TTC549 (cell line): ENCODE measurements at regions not wholly inside any gene's neighbourhood (a gene's known extent, or its start where the extent isn't known, plus 50 kb on each side); places are given as distances from the start of the nearest gene placed in this dataset.
"Not testable (repeated sequence)": the region's sequence is repeated elsewhere in the genome, so short reads cannot be mapped to it uniquely, and the experiment has no call there.

Source experiments
- FAIRE-seq: peaks from 2 replicates; lab custom pipeline; 2012; peaks lifted over from hg19 to GRCh38; lab: Jason Lieb, UNC

GRCh38 chr13:59312776-59313175 is 851.0 kb downstream of the DIAPH3 start:
- no peak for FAIRE-seq

GRCh38 chr13:59318320-59318930 is 845.3 kb downstream of the DIAPH3 start:
- peak; percentile 90 for FAIRE-seq

DNA sequence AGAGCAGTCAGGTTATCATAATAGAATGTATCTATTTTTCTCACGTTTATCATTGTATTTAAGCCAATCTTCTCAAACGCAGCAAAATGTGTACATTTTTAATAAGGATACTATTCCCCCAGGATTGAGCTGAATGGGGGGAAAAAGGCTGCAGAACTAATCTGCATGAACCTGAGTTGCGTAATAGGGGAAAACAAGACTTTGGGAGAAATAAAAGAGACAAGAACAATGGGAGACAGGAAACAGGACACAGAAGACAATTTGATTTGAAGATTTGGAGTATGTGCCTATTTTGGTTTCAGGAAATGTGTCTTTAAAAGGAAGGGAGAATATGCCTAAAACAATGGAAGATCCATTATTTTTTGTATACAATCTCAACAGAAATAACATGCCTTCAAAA is 844.5 kb downstream of the DIAPH3 start:
- peak; percentile 63 for FAIRE-seq

DNA sequence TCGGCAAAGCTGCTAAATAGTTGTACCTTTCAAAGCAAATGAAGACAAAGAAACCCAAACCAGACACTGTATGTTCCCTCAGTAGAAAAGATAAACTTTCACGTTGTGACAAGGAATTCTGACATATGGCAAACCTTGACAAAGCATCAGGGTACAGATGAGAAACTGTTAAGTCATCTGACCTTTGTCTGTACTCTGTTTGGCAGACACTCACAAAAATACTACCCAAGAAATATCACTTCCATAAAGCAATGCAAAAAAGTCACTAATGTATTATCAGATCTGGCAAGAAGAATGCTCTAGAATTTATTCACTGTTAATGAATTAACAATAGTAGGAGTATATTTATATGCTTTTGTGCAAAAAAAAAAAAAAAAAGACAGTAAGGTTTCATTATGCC is 843.7 kb downstream of the DIAPH3 start:
- FAIRE-seq, result peak; percentile 92

DNA sequence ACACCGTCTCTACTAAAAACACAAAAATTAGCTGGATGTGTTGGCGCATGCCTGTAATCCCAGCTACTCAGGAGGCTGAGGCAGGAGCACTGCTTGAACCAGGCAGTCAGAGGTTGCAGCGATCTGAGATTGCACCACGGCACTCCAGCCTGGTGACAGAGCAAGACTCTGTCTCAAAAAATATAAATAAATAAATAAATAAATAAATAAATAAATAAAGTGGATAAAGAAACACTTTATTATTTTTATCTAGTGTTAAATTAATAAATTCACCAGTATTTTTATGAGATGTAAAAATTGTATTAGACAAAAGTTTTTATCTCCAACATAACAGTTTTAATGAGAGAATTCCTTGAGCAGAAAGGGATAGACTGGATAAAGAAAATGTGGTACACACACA is 839.3 kb downstream of the DIAPH3 start:
- FAIRE-seq, result not testable (repeated sequence)

- FAIRE-seq, result no peak
Measured at GRCh38 chr13:59326717-59327116, 837.0 kb downstream of the DIAPH3 start.

DNA sequence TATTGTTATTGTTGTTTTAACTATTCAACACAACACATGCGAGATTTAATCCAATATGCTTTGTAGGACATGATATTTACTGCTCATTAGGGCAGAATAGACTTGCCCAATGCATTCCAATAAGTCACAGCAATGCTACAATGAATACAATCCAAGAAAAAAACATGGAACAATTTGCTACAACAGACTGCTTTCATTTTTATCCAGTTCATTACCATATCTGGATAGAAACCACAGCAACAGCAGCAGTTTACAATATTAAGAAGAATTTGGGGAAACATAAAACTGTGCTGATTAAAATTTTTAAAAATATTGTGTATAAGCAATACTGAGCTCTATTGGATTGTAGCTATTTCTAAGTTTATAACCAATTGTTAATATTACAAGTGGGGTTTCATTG is 833.0 kb downstream of the DIAPH3 start:
- FAIRE-seq, result no peak

DNA sequence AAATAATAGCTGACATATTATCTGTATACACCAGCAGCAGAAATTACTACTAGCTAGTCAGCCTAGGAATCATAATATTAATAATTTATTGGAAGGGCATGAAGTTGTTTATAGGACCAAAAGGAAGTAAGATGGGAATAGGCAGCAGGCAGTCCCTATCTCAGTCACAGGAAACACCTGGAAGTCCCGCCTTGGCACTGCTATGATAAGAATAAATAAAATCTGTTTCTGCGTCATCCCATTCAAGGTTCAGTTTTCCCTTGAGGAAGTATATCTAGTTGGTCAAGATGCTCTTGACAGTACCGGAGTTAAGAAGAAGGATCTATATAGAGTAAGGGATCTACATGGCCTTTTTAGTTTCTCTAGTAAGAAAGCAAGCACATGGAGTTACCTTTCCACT is 830.8 kb downstream of the DIAPH3 start:
- FAIRE-seq, result no peak

GRCh38 chr13:59337070-59337469 is 826.7 kb downstream of the DIAPH3 start:
- no peak for FAIRE-seq

- no peak for FAIRE-seq
Measured at GRCh38 chr13:59340151-59340550, 823.6 kb downstream of the DIAPH3 start.

DNA sequence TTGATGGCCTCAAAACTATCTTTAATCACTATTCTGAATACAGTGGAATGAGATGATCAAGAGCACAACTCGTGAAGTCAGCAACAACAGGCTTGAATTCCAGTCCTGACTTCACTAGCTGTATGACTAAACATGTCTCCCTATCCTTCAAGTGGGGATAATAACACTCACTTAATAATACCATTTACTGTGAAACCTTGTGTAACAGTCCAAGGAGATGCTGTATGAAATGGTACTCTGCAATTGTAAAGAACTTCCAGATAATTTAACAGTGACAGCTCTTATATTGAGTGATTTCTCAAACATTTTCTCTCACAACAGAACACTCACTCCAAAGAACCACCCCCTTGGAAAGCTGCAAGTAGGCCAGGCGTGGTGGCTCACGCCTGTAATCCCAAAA is 823.1 kb downstream of the DIAPH3 start:
- no peak for FAIRE-seq

GRCh38 chr13:59342400-59342799 is 821.3 kb downstream of the DIAPH3 start:
- peak; percentile 96 for FAIRE-seq

- peak; percentile 65 for FAIRE-seq
Measured at GRCh38 chr13:59343132-59343531, 820.6 kb downstream of the DIAPH3 start.

GRCh38 chr13:59343993-59344822 is 819.5 kb downstream of the DIAPH3 start:
- peak; percentile 90 for FAIRE-seq

GRCh38 chr13:59345311-59345710 is 818.4 kb downstream of the DIAPH3 start:
- peak; percentile 96 for FAIRE-seq

- peak; percentile 84 for FAIRE-seq
Measured at GRCh38 chr13:59346999-59347723, 816.6 kb downstream of the DIAPH3 start.

DNA sequence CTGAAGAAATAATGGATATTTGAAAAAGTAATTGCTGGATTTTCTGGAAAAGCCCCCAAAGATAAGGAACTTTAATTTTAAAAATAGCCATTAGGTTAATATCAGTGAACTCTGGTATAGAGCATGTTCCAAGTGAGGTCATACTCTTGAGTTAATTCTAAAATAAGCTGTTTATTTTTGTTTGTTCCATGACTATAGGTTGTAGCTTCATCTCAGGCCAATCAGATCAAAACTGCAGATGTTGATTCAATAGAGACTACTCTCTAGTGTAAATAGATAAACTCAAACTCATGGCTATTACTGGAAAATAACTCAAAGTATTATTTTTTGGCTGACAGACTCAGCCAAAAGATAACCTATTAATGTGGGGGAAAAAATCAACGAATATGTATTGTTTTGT is 815.1 kb downstream of the DIAPH3 start:
- no peak for FAIRE-seq

GRCh38 chr13:59352600-59352999 is 811.1 kb downstream of the DIAPH3 start:
- FAIRE-seq, result peak; percentile 91

- peak; percentile 79 for FAIRE-seq
Measured at GRCh38 chr13:59354665-59355369, 808.9 kb downstream of the DIAPH3 start.

- peak; percentile 55 for FAIRE-seq
Measured at GRCh38 chr13:59356607-59357006, 807.1 kb downstream of the DIAPH3 start.

DNA sequence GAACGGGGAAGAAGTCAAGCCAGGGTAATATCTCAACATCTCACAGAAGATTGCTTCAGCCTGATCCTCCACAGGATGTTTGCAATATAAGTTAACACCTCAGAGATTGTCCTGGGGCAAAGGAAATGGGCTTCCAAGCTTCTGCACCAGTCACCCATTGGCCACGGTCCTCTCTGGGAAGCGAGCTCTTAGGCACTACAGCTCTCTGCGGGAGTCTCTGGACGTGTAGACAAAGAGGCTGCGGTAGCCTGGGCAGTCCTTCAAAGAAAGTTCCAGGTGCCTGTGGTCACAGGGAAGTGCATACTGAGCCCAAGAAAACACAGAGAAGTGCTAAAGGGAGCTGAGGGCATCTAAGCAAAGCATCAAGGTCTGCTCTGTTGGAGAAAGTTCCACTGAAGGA is 805.7 kb downstream of the DIAPH3 start:
- FAIRE-seq, result no peak

DNA sequence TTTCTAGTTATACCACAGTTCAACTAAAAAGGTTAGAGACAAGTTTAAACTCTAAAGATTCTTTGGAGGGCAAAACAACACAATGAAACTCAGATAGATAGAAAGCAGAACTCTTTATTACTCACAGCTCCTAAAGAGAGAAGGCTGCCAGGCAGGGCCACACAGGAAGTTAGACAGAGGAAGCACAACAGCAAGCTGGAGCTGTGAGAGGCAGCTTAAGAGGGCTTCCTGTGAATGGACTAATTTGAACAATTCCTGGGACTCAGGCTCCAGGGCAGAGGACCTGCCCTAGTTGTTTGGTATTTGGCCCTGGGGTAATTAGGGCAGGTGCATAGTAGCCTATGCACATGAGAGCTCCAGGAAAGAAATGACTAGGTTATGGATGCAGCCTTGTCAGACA is 803.6 kb downstream of the DIAPH3 start:
- peak; percentile 48 for FAIRE-seq

- peak; percentile 46 for FAIRE-seq
Measured at GRCh38 chr13:59360916-59361315, 802.8 kb downstream of the DIAPH3 start.
